Colon (tissue), 2 donors: ENCODE measurements at regions not wholly inside any gene's neighbourhood (a gene's known extent, or its start where the extent isn't known, plus 50 kb on each side); places are given as distances from the start of the nearest gene placed in this dataset.

ENCODE experiments used
- FAIRE-seq: peaks from 2 replicates; lab custom pipeline; 2012; peaks lifted over from hg19 to GRCh38; lab: Jason Lieb, UNC
- donor health status: control.
- donor health status: control.

GRCh38 chr1:8267307-8267706 lies 50.6 kb upstream of the SLC45A1 start:
- FAIRE-seq, result no peak

- no peak for FAIRE-seq
These were observed 51.3 kb upstream of the SLC45A1 start for GRCh38 chr1:8266436-8267165.

GRCh38 chr1:8263791-8264190 lies 54.1 kb upstream of the SLC45A1 start:
- FAIRE-seq, result no peak

- no peak for FAIRE-seq
These were observed 56.5 kb upstream of the SLC45A1 start for GRCh38 chr1:8261398-8261762.

GRCh38 chr1:8259498-8260290 lies 58.2 kb upstream of the SLC45A1 start:
- no peak for FAIRE-seq

GRCh38 chr1:8257621-8258020 lies 60.3 kb upstream of the SLC45A1 start:
- FAIRE-seq, result no peak

- no peak for FAIRE-seq
These were observed 61.6 kb upstream of the SLC45A1 start for GRCh38 chr1:8256321-8256720.

- no peak for FAIRE-seq
These were observed 62.2 kb upstream of the SLC45A1 start for GRCh38 chr1:8255712-8256111.

- FAIRE-seq, result no peak
These were observed 65.5 kb upstream of the SLC45A1 start for GRCh38 chr1:8252266-8252951.

- FAIRE-seq, result no peak
These were observed 66.3 kb upstream of the SLC45A1 start for GRCh38 chr1:8251635-8252034.

- no peak for FAIRE-seq
These were observed 68.1 kb upstream of the SLC45A1 start for GRCh38 chr1:8249838-8250237.

- peak; percentile 61 for FAIRE-seq
These were observed 70.0 kb upstream of the SLC45A1 start for GRCh38 chr1:8247811-8248436.

GRCh38 chr1:8244304-8244703 lies 73.6 kb upstream of the SLC45A1 start:
- FAIRE-seq, result no peak

GRCh38 chr1:8242498-8242897 lies 75.4 kb upstream of the SLC45A1 start:
- FAIRE-seq, result no peak

GRCh38 chr1:8241417-8242014 lies 76.4 kb upstream of the SLC45A1 start:
- no peak for FAIRE-seq

GRCh38 chr1:8239306-8240023 lies 78.4 kb upstream of the SLC45A1 start:
- FAIRE-seq, result no peak

GRCh38 chr1:8239039-8239305 lies 78.9 kb upstream of the SLC45A1 start:
- no peak for FAIRE-seq

- no peak for FAIRE-seq
These were observed 79.5 kb upstream of the SLC45A1 start for GRCh38 chr1:8238141-8239038.

- no peak for FAIRE-seq
These were observed 85.7 kb upstream of the SLC45A1 start for GRCh38 chr1:8232036-8232757.

GRCh38 chr1:8230292-8230621 lies 87.7 kb upstream of the SLC45A1 start:
- no peak for FAIRE-seq
